ENCODE measurements at regions not wholly inside any gene's neighbourhood (a gene's known extent, or its start where the extent isn't known, plus 50 kb on each side); places are given as distances from the start of the nearest gene placed in this dataset.

DNA sequence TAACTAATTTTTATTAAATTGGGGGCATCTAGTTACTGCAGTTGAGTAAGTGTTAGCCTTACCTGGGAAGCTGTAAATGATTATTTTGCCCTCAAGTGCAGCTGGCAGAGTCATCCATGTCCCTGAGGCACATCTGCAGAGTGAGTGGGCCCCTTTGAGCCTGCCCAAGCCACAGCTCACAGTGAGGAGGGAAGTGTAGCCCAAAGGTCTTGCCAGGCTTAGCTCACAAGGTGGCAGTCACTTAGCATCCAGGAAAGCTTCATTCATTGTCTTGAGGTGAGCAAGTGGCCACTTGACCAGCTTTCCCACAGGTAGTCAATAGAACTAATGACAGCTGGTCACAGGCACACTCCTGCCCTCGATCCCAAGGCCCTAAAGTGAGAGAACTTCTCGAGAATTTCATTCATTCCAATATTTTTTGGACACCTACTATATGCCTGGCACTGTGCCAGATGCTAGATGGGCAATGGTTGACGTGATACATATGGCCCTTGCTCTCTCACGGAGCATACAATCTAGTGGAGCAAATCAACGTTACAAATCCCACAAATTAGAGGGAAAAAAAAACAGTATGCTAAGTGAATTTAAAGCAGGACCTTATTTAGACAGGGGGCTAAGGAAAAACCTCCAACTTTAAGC, 163.3 kb upstream of the IL12A start:
- intact Hi-C loops (cut with DNase I): loop anchor here (5.0 kb wide), 1 partner anchor 182 kb away; no protein-coding TSS in a partner anchor
- no peak for DNase-seq (ENCODE audit: low spot score)
- Histone ChIP-seq H3K27me3 (replicated peaks; ENCODE audit: insufficient read depth) (no peaks in the 10 kb centered on the region), H3K4me1 (replicated peaks) (no peaks in the 10 kb centered on the region), H3K36me3 (no peaks in the 10 kb centered on the region), H3K4me3 (no peak overlapping the region), H3K9me3 (no peaks in the 10 kb centered on the region), H3K27ac (no peak overlapping the region)
- TF ChIP-seq POLR2A (IDR thresholded peaks at IDR 0.05) (no peak), POLR2AphosphoS5 (IDR thresholded peaks at IDR 0.05) (no peak)
- TF ChIP-seq, protein P1, sequence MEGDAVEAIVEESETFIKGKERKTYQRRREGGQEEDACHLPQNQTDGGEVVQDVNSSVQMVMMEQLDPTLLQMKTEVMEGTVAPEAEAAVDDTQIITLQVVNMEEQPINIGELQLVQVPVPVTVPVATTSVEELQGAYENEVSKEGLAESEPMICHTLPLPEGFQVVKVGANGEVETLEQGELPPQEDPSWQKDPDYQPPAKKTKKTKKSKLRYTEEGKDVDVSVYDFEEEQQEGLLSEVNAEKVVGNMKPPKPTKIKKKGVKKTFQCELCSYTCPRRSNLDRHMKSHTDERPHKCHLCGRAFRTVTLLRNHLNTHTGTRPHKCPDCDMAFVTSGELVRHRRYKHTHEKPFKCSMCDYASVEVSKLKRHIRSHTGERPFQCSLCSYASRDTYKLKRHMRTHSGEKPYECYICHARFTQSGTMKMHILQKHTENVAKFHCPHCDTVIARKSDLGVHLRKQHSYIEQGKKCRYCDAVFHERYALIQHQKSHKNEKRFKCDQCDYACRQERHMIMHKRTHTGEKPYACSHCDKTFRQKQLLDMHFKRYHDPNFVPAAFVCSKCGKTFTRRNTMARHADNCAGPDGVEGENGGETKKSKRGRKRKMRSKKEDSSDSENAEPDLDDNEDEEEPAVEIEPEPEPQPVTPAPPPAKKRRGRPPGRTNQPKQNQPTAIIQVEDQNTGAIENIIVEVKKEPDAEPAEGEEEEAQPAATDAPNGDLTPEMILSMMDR (IDR thresholded peaks at IDR 0.05): no peak
- WGBS: 62% methylated on average over 5 of the region's 5 CpGs

DNA sequence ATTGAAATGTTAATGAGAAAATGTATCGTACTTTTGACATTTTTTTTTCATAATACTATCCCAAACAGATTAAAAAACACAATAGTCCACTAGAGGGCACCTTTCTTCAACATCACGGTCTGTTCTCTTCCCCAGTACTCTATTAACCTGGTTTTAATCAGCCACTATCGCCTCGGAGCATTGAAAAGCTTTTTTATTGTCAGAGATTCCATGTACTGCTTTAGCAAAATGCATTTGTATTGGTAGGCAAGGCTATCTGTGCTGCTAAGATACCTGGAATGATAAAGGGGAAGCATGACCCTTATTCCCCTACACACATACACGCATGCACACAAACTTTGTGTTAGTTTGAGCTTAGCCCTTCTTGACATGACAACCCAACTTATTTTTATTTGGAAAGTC, 160.1 kb upstream of the IL12A start:
- intact Hi-C loops (cut with DNase I): loop anchor here (5.0 kb wide), 1 partner anchor 179 kb away; no protein-coding TSS in a partner anchor
- no peak overlapping the region for H3K27ac ChIP-seq
- H3K9me3 ChIP-seq: no peaks in the 10 kb centered on the region
- no peak overlapping the region for H3K4me3 ChIP-seq
- no peak for TF ChIP-seq POLR2A (IDR thresholded peaks at IDR 0.05)
- peak; percentile 26 for TF ChIP-seq POLR2AphosphoS5 (IDR thresholded peaks at IDR 0.05)
- TF ChIP-seq, protein P1 (IDR thresholded peaks at IDR 0.05): peak in 3 of 4 experiments; percentile 45 to 63 (median 56)
- WGBS: 6% methylated on average over 5 of the region's 5 CpGs
- no peaks in the 10 kb centered on the region for H3K27me3 ChIP-seq (replicated peaks; ENCODE audit: insufficient read depth)
- no peaks in the 10 kb centered on the region for H3K36me3 ChIP-seq
- H3K4me1 ChIP-seq (replicated peaks): no peaks in the 10 kb centered on the region
- no peak for DNase-seq (ENCODE audit: low spot score)

DNA sequence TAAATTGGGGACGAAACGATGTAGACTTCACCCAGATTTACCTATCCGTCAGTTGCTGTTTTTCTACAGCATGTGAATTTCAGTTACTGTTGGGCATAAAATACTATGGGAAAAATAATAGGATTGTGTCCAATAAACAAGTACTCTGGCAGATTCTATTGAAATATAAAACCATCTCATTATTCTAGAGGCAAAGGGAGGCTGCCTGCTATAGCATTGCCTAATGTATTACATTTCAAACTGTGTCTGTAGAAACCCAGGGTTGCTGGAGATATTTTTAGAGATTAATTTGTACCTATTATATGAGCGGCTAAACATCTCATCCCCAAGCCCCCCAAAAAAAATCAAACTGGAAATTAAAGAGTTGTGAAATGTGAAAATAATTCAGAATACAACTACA, 159.6 kb upstream of the IL12A start:
- intact Hi-C loops (cut with DNase I): loop anchor here (5.0 kb wide), 1 partner anchor 178 kb away; no protein-coding TSS in a partner anchor
- TF ChIP-seq, protein P1 (IDR thresholded peaks at IDR 0.05): no peak
- TF ChIP-seq POLR2A (IDR thresholded peaks at IDR 0.05) (no peak), POLR2AphosphoS5 (IDR thresholded peaks at IDR 0.05) (no peak)
- WGBS: 18% methylated on average over 4 of the region's 4 CpGs
- Histone ChIP-seq H3K27me3 (replicated peaks; ENCODE audit: insufficient read depth) (no peaks in the 10 kb centered on the region), H3K4me3 (no peak overlapping the region), H3K9me3 (no peaks in the 10 kb centered on the region), H3K36me3 (no peaks in the 10 kb centered on the region), H3K27ac (no peak overlapping the region), H3K4me1 (replicated peaks) (no peaks in the 10 kb centered on the region)
- no peak for DNase-seq (ENCODE audit: low spot score)

DNA sequence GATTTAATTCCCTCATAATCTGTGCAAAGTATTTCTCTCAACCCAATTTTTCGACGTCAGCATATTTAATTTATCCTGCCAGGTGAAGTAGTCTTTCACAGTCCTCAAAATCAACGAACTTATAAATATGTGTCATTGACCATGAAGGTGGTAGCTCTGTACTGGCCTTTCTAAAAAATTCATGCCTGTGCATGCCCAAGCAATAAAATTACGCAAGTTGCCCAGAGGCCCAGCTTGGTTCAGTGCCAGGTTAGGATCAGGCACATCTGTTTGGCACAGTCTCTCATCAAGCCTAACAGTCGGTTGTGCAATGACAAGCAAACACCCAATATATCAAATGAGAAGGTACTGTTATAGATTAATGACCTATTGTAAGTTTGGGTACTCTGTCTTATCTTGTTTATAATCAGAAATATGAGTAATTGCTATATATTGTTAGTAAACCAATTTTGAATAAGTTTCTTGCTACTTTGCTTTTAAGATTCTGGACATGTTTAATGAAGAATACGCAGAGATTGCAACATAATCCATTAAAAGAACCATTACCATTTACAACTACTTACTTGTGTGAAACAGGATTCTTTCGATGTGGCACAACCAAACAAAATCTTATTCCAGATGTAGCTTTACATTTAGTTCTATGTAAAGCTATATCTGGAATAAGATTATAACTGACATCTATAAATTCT, 159.0 kb upstream of the IL12A start:
- WGBS: 18% methylated on average over 7 of the region's 7 CpGs
- Histone ChIP-seq H3K4me3 (no peak overlapping the region), H3K36me3 (no peaks in the 10 kb centered on the region), H3K9me3 (no peaks in the 10 kb centered on the region), H3K27ac (no peak overlapping the region), H3K4me1 (replicated peaks) (no peaks in the 10 kb centered on the region), H3K27me3 (replicated peaks; ENCODE audit: insufficient read depth) (no peaks in the 10 kb centered on the region)
- intact Hi-C loops (cut with DNase I): loop anchor here (5.0 kb wide), 1 partner anchor 178 kb away; no protein-coding TSS in a partner anchor
- no peak for TF ChIP-seq POLR2A (IDR thresholded peaks at IDR 0.05)
- TF ChIP-seq, protein P1 (IDR thresholded peaks at IDR 0.05): peak in 1 of 4 experiments; percentile 6
- peak; percentile 78 for TF ChIP-seq POLR2AphosphoS5 (IDR thresholded peaks at IDR 0.05)
- peak; percentile 82 for DNase-seq (ENCODE audit: low spot score)
